HFFc6 (cell line): ENCODE measurements at regions not wholly inside any gene's neighbourhood (a gene's known extent, or its start where the extent isn't known, plus 50 kb on each side); places are given as distances from the start of the nearest gene placed in this dataset.

ENCODE experiments used
- DNase-seq: peaks from one replicate; pipeline ENCODE4 v3.0.0-alpha.2; 2018
- H3K27ac Mint-ChIP-seq: 2 replicates; pipeline ENCODE4 v1.8.0; 2020; ENCODE audit warnings: mild to moderate bottlenecking, mixed read lengths
- H3K27me3 Mint-ChIP-seq: 2 replicates; pipeline ENCODE4 v1.8.0; 2021; ENCODE audit warnings: mild to moderate bottlenecking, moderate library complexity, mixed read lengths; ENCODE audit not compliant: insufficient read depth
- H3K36me3 Mint-ChIP-seq: 2 replicates; pipeline ENCODE4 v1.8.0; 2021; ENCODE audit warnings: low read depth, mixed read lengths
- H3K4me1 Mint-ChIP-seq: 2 replicates; pipeline ENCODE4 v1.8.0; 2020; ENCODE audit warnings: low read depth, mixed read lengths
- H3K4me3 Mint-ChIP-seq: 2 replicates; pipeline ENCODE4 v1.8.0; 2020; ENCODE audit warnings: mild to moderate bottlenecking, moderate library complexity, mixed read lengths
- H3K9me3 Mint-ChIP-seq: 2 replicates; pipeline ENCODE4 v1.8.0; 2020; ENCODE audit warnings: mild to moderate bottlenecking, mixed read lengths
- TF ChIP-seq, protein P1 (sequence below): fragments of 200-600 bp; sonication (generic); IDR thresholded peaks from 2 replicates; pipeline ENCODE4 v1.5.0; 2021; ENCODE audit warnings: antibody characterized with exemption, mild to moderate bottlenecking

GRCh38 chr5:105397749-105398148 is 1835.2 kb upstream of the NUDT12 start:
- Mint-ChIP-seq H3K27me3 (no peaks in the 10 kb centered on the region), H3K9me3 (peaks cover 30% of the 10 kb centered on the region), H3K4me1 (no peaks in the 10 kb centered on the region), H3K4me3 (no peak overlapping the region), H3K27ac (no peak overlapping the region), H3K36me3 (no peaks in the 10 kb centered on the region; the same call in 1 of the 2 replicates)
- TF ChIP-seq, protein P1, sequence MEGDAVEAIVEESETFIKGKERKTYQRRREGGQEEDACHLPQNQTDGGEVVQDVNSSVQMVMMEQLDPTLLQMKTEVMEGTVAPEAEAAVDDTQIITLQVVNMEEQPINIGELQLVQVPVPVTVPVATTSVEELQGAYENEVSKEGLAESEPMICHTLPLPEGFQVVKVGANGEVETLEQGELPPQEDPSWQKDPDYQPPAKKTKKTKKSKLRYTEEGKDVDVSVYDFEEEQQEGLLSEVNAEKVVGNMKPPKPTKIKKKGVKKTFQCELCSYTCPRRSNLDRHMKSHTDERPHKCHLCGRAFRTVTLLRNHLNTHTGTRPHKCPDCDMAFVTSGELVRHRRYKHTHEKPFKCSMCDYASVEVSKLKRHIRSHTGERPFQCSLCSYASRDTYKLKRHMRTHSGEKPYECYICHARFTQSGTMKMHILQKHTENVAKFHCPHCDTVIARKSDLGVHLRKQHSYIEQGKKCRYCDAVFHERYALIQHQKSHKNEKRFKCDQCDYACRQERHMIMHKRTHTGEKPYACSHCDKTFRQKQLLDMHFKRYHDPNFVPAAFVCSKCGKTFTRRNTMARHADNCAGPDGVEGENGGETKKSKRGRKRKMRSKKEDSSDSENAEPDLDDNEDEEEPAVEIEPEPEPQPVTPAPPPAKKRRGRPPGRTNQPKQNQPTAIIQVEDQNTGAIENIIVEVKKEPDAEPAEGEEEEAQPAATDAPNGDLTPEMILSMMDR, result no peak
- DNase-seq, result no peak

GRCh38 chr5:105392710-105393149 is 1830.1 kb upstream of the NUDT12 start:
- DNase-seq, result no peak
- Mint-ChIP-seq H3K27ac (no peak overlapping the region), H3K27me3 (no peaks in the 10 kb centered on the region), H3K36me3 (no peaks in the 10 kb centered on the region), H3K9me3 (peaks cover 17% of the 10 kb centered on the region; the same call in 1 of the 2 replicates), H3K4me1 (no peaks in the 10 kb centered on the region), H3K4me3 (no peak overlapping the region)
- TF ChIP-seq, protein P1, result no peak

DNA sequence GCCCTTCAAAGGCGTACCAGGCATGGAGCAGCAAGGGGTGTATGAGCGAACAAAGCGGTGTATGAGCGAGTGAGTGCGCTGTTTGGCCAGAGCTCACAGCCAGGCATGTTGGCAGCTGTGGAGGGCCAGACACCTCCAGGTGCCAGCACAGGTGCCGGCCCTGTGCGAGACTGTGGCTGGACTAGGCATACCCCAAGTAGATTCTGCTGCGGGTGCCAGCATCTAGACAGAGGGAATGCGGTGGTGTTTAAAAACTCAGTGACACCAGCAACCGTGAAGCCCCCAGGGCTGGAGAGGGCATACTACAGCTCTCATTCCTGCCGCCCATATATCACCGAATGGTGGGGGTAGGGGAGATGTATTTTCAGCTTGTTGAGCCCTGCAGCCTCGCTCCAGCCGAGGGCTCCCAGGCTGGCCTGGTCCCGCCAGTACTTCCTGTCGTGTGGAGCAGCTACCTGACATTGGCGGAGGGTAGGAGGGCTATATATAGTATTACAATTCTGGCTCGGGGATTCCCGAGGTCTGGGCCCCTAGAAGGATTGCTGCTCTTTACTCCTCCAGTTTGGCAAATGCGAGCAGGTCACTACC is 1829.6 kb upstream of the NUDT12 start:
- Mint-ChIP-seq H3K9me3 (peaks cover 14% of the 10 kb centered on the region; the same call in 1 of the 2 replicates), H3K27ac (no peak overlapping the region), H3K36me3 (no peaks in the 10 kb centered on the region), H3K4me1 (no peaks in the 10 kb centered on the region), H3K27me3 (no peaks in the 10 kb centered on the region), H3K4me3 (no peak overlapping the region)
- no peak for DNase-seq
- TF ChIP-seq, protein P1, result no peak

DNA sequence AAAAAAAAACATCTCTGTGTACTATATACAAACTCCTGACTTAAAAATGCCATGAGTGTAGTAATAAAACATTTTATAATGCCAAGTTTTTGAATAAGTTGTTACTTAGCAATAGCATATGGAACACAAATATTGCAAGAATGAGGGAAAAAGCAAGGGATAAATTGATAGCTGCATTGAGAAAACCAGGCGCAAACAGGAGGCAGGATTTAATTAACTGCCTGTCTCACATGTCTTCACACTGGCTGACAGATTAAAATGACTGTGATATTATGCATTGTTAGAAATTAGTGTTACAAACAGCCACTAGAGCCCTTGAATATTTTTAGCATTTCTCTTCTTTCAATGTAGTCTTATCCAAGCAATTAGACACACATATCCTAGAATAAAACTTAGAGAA is 1817.5 kb upstream of the NUDT12 start:
- Mint-ChIP-seq H3K27ac (no peak overlapping the region), H3K36me3 (no peaks in the 10 kb centered on the region), H3K27me3 (no peaks in the 10 kb centered on the region), H3K4me3 (no peak overlapping the region), H3K4me1 (no peaks in the 10 kb centered on the region), H3K9me3 (peaks cover 52% of the 10 kb centered on the region)
- TF ChIP-seq, protein P1, result no peak
- no peak for DNase-seq

DNA sequence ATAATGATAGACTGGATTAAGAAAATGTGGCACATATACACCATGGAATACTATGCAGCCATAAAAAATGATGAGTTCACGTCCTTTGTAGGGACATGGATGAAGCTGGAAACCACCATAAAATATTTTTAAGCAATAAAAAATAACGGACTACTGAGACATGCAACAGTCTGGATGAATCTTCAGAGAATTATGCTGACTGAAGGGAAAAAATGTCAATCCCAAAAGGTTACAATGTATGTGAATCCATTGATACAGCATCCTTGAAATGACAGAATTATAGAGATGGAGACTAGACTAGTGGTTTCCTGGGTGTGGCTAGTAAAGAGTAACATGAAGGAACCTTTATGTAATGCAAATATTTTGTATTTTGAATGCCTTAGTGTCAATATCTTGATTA is 1808.6 kb upstream of the NUDT12 start:
- DNase-seq, result no peak
- Mint-ChIP-seq H3K27me3 (no peaks in the 10 kb centered on the region), H3K9me3 (peaks cover 11% of the 10 kb centered on the region), H3K27ac (no peak overlapping the region), H3K4me1 (no peaks in the 10 kb centered on the region), H3K36me3 (no peaks in the 10 kb centered on the region), H3K4me3 (no peak overlapping the region)
- TF ChIP-seq, protein P1, result no peak
